Panc1 (cell line): ENCODE measurements at regions not wholly inside any gene's neighbourhood (a gene's known extent, or its start where the extent isn't known, plus 50 kb on each side); places are given as distances from the start of the nearest gene placed in this dataset.

Experiments
- ATAC-seq: fragments of 200-7000 bp; cut with Tn5 transposase; 2 replicates; pipeline ENCODE4 v1.9.1; 2020; ENCODE audit warnings: mild to moderate bottlenecking, moderate library complexity
- BruUV-seq: library from RNA; stranded (reverse); fragments of 400-500 nt; replicated peaks from 2 replicates; lab custom pipeline; 2021; lab: Mats Ljungman, UMichigan
- CTCF ChIA-PET: fragments of 300-600 bp; sonication (Branson Sonifier 250); formaldehyde crosslinking; loops from one replicate; lab custom pipeline; 2022; ENCODE audit warnings: antibody characterized with exemption; lab: Charles Lee
- POLR2A ChIA-PET: fragments of 300-600 bp; sonication (Branson Sonifier 250); formaldehyde crosslinking; loops from one replicate; lab custom pipeline; 2022; ENCODE audit warnings: antibody characterized with exemption; lab: Charles Lee
- DNase-seq: peaks from one replicate; pipeline ENCODE4 v3.0.0-alpha.2; 2010; ENCODE audit warnings: low read depth, low spot score
- H3K27ac ChIP-seq: 2 replicates; pipeline ENCODE4 v1.5.1; 2011; ENCODE audit warnings: mild to moderate bottlenecking, low read length, inconsistent platforms
- H3K27me3 ChIP-seq: fragments of 200-500 bp; sonication (Bioruptor generic); 2 replicates; pipeline ENCODE4 v1.6.0; 2014; ENCODE audit warnings: low read length, inconsistent platforms; ENCODE audit not compliant: control insufficient read depth, insufficient read depth
- H3K36me3 ChIP-seq: fragments of 200-500 bp; sonication (Bioruptor generic); 2 replicates; pipeline ENCODE4 v1.5.1; 2014; ENCODE audit warnings: inconsistent platforms, mild to moderate bottlenecking, low read length, moderate library complexity; ENCODE audit not compliant: control insufficient read depth, insufficient read depth
- H3K4me1 ChIP-seq: 2 replicates; pipeline ENCODE4 v1.5.1; 2011; ENCODE audit warnings: inconsistent platforms, mild to moderate bottlenecking, low read length, moderate library complexity; ENCODE audit not compliant: control insufficient read depth, insufficient read depth
- H3K4me3 ChIP-seq, 2 experiments: 2 replicates each; pipeline ENCODE4 v1.5.1; 2011 to 2012; ENCODE audit warnings: low read depth in 2 of 2, low read length in 2 of 2, mild to moderate bottlenecking in 2 of 2, inconsistent platforms in 1 of 2, moderate library complexity in 1 of 2
- H3K9me3 ChIP-seq: fragments of 200-500 bp; sonication (Bioruptor generic); 2 replicates; pipeline ENCODE4 v1.5.1; 2014; ENCODE audit warnings: low read depth, mild to moderate bottlenecking, inconsistent platforms, low read length, moderate library complexity; ENCODE audit not compliant: control insufficient read depth, insufficient read depth
- CTCF ChIP-seq: fragments of 450-650 bp; IDR thresholded peaks from 2 replicates; pipeline ENCODE4 v1.5.1; 2017; ENCODE audit warnings: mild to moderate bottlenecking
- POLR2AphosphoS5 ChIP-seq: IDR thresholded peaks from 2 replicates; pipeline ENCODE4 v1.6.1; 2012; ENCODE audit warnings: mild to moderate bottlenecking, low read depth, low read length, moderate library complexity
- REST ChIP-seq, 2 experiments: IDR thresholded peaks; 2 replicates each; pipeline ENCODE4 v1.6.1; 2011 to 2012; ENCODE audit warnings: low read depth in 2 of 2, control low read depth in 1 of 2, low read length in 1 of 2, mild to moderate bottlenecking in 1 of 2, moderate library complexity in 1 of 2; ENCODE audit not compliant: insufficient read depth in 1 of 2
- SIN3A ChIP-seq: IDR thresholded peaks from 2 replicates; pipeline ENCODE4 v1.6.1; 2012; ENCODE audit warnings: low read depth, mild to moderate bottlenecking, low read length, moderate library complexity, borderline replicate concordance; ENCODE audit not compliant: insufficient read depth
- TCF7L2 ChIP-seq: IDR thresholded peaks from 2 replicates; pipeline ENCODE4 v1.6.1; 2011; ENCODE audit warnings: mild to moderate bottlenecking, low read depth, low read length, inconsistent platforms
- in situ Hi-C: cut with HindIII; loops from 2 replicates; pipeline ENCODE4 v1.10.0; 2016; ENCODE audit warnings: low sequenced_read_pairs, low pct_unique_long_range_greater_than_20kb
- intact Hi-C: fragments of 100-400 bp; cut with micrococcal nuclease; formaldehyde crosslinking; loops from one replicate; pipeline ENCODE4 v1.10.0; 2022; ENCODE audit not compliant: unreplicated experiment

GRCh38 chr14:51382506-51382905, 142.5 kb downstream of the TMX1 start:
- in situ Hi-C loops (no loop called here), intact Hi-C loops (no loop called here)
- TF ChIP-seq POLR2AphosphoS5 (no peak), TCF7L2 (no peak), SIN3A (no peak), REST (IDR thresholded peaks at IDR 0.05; ENCODE audit: insufficient read depth in 1 of 2, low read depth in 2 of 2, low read length in 1 of 2) (no peak), CTCF (no peak)
- Histone ChIP-seq H3K27ac (no peak overlapping the region), H3K4me1 (no peaks in the 10 kb centered on the region), H3K9me3 (no peaks in the 10 kb centered on the region), H3K36me3 (no peaks in the 10 kb centered on the region), H3K4me3 (no peak overlapping the region), H3K27me3 (no peaks in the 10 kb centered on the region)
- ATAC-seq = no peak
- BruUV-seq = no TSS peak
- ChIA-PET POLR2A (no interaction called here), CTCF (no interaction called here)
- DNase-seq = no peak

- Histone ChIP-seq H3K27ac (no peak overlapping the region), H3K36me3 (no peaks in the 10 kb centered on the region), H3K27me3 (no peaks in the 10 kb centered on the region), H3K9me3 (no peaks in the 10 kb centered on the region), H3K4me1 (no peaks in the 10 kb centered on the region), H3K4me3 (no peak overlapping the region)
- DNase-seq (no peak), ATAC-seq (no peak)
- intact Hi-C loops (no loop called here), in situ Hi-C loops (no loop called here)
- POLR2A ChIA-PET = no interaction called here
- CTCF ChIA-PET = no interaction called here
- BruUV-seq = no TSS peak
- no peak for TF ChIP-seq CTCF
- TF ChIP-seq POLR2AphosphoS5 = no peak
- TF ChIP-seq SIN3A = no peak
- no peak for TF ChIP-seq REST (IDR thresholded peaks at IDR 0.05; ENCODE audit: insufficient read depth in 1 of 2, low read depth in 2 of 2, low read length in 1 of 2)
- no peak for TF ChIP-seq TCF7L2
Measured at GRCh38 chr14:51386411-51386810, 146.4 kb downstream of the TMX1 start.
